ENCODE measurements at regions not wholly inside any gene's neighbourhood (a gene's known extent, or its start where the extent isn't known, plus 50 kb on each side); places are given as distances from the start of the nearest gene placed in this dataset.

- TF ChIP-seq RELA (CRISPR knock-in tag; IDR thresholded peaks at IDR 0.05): no peak
- TF ChIP-seq HNF4A (CRISPR knock-in tag; IDR thresholded peaks at IDR 0.05): no peak
- no peak for TF ChIP-seq SP1 (IDR thresholded peaks at IDR 0.05)
- TF ChIP-seq SP1 (CRISPR knock-in tag; IDR thresholded peaks at IDR 0.05): no peak
- TF ChIP-seq KLF12 (CRISPR knock-in tag; IDR thresholded peaks at IDR 0.05; ENCODE audit: borderline replicate concordance): no peak
- no peak for TF ChIP-seq SMAD1 (CRISPR knock-in tag; IDR thresholded peaks at IDR 0.05; ENCODE audit: borderline replicate concordance, low read depth)
- no peak for TF ChIP-seq STAT5B (CRISPR knock-in tag; IDR thresholded peaks at IDR 0.05)
- no peak for TF ChIP-seq ZFP36 (IDR thresholded peaks at IDR 0.05; ENCODE audit: borderline replicate concordance, low read depth, low read length, partially characterized antibody)
- TF ChIP-seq ZNF276 (CRISPR knock-in tag; IDR thresholded peaks at IDR 0.05; ENCODE audit: low read depth): no peak
- peak; percentile 51; the same call in 1 of the 2 replicates for TF ChIP-seq ELF3 (CRISPR knock-in tag; IDR thresholded peaks at IDR 0.05)
- peak; percentile 57; the same call in 1 of the 2 replicates for TF ChIP-seq ZGPAT (CRISPR knock-in tag; IDR thresholded peaks at IDR 0.05)
- TF ChIP-seq, protein P1, sequence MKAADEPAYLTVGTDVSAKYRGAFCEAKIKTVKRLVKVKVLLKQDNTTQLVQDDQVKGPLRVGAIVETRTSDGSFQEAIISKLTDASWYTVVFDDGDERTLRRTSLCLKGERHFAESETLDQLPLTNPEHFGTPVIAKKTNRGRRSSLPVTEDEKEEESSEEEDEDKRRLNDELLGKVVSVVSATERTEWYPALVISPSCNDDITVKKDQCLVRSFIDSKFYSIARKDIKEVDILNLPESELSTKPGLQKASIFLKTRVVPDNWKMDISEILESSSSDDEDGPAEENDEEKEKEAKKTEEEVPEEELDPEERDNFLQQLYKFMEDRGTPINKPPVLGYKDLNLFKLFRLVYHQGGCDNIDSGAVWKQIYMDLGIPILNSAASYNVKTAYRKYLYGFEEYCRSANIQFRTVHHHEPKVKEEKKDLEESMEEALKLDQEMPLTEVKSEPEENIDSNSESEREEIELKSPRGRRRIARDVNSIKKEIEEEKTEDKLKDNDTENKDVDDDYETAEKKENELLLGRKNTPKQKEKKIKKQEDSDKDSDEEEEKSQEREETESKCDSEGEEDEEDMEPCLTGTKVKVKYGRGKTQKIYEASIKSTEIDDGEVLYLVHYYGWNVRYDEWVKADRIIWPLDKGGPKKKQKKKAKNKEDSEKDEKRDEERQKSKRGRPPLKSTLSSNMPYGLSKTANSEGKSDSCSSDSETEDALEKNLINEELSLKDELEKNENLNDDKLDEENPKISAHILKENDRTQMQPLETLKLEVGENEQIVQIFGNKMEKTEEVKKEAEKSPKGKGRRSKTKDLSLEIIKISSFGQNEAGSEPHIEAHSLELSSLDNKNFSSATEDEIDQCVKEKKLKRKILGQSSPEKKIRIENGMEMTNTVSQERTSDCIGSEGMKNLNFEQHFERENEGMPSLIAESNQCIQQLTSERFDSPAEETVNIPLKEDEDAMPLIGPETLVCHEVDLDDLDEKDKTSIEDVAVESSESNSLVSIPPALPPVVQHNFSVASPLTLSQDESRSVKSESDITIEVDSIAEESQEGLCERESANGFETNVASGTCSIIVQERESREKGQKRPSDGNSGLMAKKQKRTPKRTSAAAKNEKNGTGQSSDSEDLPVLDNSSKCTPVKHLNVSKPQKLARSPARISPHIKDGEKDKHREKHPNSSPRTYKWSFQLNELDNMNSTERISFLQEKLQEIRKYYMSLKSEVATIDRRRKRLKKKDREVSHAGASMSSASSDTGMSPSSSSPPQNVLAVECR (CRISPR knock-in tag; IDR thresholded peaks at IDR 0.05; ENCODE audit: borderline replicate concordance): no peak
- TF ChIP-seq HNRNPLL (IDR thresholded peaks at IDR 0.05; ENCODE audit: low read depth, low read length, poor library complexity, severe bottlenecking): no peak
- peak; percentile 62 for TF ChIP-seq MIXL1 (CRISPR knock-in tag; IDR thresholded peaks at IDR 0.05)
- TF ChIP-seq CERS6 (CRISPR knock-in tag; IDR thresholded peaks at IDR 0.05): no peak
- TF ChIP-seq ELF4 (CRISPR knock-in tag; IDR thresholded peaks at IDR 0.05; ENCODE audit: borderline replicate concordance): no peak
- TF ChIP-seq MED8 (CRISPR knock-in tag; IDR thresholded peaks at IDR 0.05; ENCODE audit: insufficient replicate concordance): no peak
- no peak for TF ChIP-seq ZNF749 (CRISPR knock-in tag; IDR thresholded peaks at IDR 0.05; ENCODE audit: borderline replicate concordance)
- TF ChIP-seq, protein P2, sequence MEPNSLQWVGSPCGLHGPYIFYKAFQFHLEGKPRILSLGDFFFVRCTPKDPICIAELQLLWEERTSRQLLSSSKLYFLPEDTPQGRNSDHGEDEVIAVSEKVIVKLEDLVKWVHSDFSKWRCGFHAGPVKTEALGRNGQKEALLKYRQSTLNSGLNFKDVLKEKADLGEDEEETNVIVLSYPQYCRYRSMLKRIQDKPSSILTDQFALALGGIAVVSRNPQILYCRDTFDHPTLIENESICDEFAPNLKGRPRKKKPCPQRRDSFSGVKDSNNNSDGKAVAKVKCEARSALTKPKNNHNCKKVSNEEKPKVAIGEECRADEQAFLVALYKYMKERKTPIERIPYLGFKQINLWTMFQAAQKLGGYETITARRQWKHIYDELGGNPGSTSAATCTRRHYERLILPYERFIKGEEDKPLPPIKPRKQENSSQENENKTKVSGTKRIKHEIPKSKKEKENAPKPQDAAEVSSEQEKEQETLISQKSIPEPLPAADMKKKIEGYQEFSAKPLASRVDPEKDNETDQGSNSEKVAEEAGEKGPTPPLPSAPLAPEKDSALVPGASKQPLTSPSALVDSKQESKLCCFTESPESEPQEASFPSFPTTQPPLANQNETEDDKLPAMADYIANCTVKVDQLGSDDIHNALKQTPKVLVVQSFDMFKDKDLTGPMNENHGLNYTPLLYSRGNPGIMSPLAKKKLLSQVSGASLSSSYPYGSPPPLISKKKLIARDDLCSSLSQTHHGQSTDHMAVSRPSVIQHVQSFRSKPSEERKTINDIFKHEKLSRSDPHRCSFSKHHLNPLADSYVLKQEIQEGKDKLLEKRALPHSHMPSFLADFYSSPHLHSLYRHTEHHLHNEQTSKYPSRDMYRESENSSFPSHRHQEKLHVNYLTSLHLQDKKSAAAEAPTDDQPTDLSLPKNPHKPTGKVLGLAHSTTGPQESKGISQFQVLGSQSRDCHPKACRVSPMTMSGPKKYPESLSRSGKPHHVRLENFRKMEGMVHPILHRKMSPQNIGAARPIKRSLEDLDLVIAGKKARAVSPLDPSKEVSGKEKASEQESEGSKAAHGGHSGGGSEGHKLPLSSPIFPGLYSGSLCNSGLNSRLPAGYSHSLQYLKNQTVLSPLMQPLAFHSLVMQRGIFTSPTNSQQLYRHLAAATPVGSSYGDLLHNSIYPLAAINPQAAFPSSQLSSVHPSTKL (CRISPR knock-in tag; IDR thresholded peaks at IDR 0.05): peak; percentile 67
Observed at GRCh38 chr2:215635788-215636139, 199.9 kb upstream of the FN1 start (continued).

Data from HepG2 (cell line).